ENCODE measurements at regions not wholly inside any gene's neighbourhood (a gene's known extent, or its start where the extent isn't known, plus 50 kb on each side); places are given as distances from the start of the nearest gene placed in this dataset.

DNA sequence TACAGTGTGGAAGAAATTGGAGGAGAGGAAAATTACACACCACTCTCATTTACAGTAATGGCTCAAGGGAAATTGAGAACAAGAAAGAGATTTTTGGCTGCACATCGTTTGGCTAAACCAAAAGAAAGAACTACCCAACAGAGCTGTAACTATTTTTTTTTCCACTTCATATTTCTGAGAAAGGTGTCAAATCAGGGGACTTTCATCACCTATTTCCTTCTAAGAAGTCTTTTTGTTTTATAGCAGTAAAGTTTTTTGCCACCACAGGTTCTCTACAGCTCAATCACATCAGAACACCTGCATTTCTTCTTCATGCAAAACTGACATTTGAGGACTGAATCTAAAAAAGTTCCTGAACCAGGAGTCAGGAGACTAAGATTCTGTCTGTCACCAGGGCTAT lies 57.5 kb upstream of the TNIP3 start:
- DNase-seq, result no peak

- DNase-seq, result no peak
Measured at GRCh38 chr4:121221201-121221600, 57.1 kb upstream of the TNIP3 start.

GRCh38 chr4:121220698-121221097 lies 56.6 kb upstream of the TNIP3 start:
- DNase-seq, result no peak

GRCh38 chr4:121219227-121219626 lies 55.1 kb upstream of the TNIP3 start:
- DNase-seq, result no peak

DNA sequence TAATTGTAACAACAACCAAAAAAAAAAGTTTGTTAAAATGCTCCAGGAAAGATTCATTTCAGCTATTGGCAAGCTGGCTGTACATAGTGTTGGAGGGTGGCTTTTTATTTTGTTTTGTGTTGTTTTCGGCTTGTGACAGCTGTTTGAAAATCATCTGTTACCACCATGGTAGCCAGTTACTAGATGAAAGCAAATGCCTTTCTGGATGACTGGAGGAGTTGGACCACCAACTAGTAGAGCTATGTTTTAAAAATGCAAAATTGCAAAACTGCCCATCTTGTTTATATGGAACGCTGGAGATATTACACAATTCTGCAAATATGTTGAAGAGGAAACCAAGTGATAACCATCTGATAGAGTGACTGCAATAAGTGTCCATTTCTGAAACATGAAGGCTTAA lies 53.2 kb upstream of the TNIP3 start:
- no peak for DNase-seq

- no peak for DNase-seq
Measured at GRCh38 chr4:121216461-121216860, 52.3 kb upstream of the TNIP3 start.

GRCh38 chr4:121213940-121214339 lies 49.8 kb upstream of the TNIP3 start:
- DNase-seq, result no peak
